Colonic mucosa (tissue), 4 donors: ENCODE measurements at regions not wholly inside any gene's neighbourhood (a gene's known extent, or its start where the extent isn't known, plus 50 kb on each side); places are given as distances from the start of the nearest gene placed in this dataset.
"Not testable (repeated sequence)": the region's sequence is repeated elsewhere in the genome, so short reads cannot be mapped to it uniquely, and the experiment has no call there.

Experiments
- DNase-seq: peaks from one replicate; pipeline ENCODE4 v3.0.0-alpha.2; 2020
- H3K27ac ChIP-seq: fragments of 200-600 bp; one replicate; pipeline ENCODE4 v1.8.0; 2021
- H3K27me3 ChIP-seq: fragments of 200-600 bp; one replicate; pipeline ENCODE4 v1.8.0; 2021
- H3K36me3 ChIP-seq: fragments of 200-600 bp; one replicate; pipeline ENCODE4 v1.8.0; 2021
- H3K4me1 ChIP-seq: fragments of 200-600 bp; one replicate; pipeline ENCODE4 v1.8.0; 2021; ENCODE audit warnings: mild to moderate bottlenecking
- H3K4me3 ChIP-seq: fragments of 200-600 bp; one replicate; pipeline ENCODE4 v1.8.0; 2021
- H3K9ac ChIP-seq, 2 donors: one replicate each; pipeline ENCODE4 v1.7.0; 2013; ENCODE audit warnings: control low read depth in 2 of 2, low read depth in 2 of 2, low read length in 2 of 2
- H3K9me3 ChIP-seq: fragments of 200-600 bp; one replicate; pipeline ENCODE4 v1.8.0; 2021
- CTCF ChIP-seq: fragments of 200-600 bp; IDR thresholded peaks from one replicate; pipeline ENCODE4 v1.8.0; 2022; ENCODE audit warnings: antibody characterized with exemption, mild to moderate bottlenecking
- intact Hi-C: fragments of 100-400 bp; cut with DNase I; formaldehyde crosslinking; loops from one replicate; pipeline ENCODE4 v1.14.1; 2022
- donor health status: healthy.
- donor health status: DM: no; HTN: no; CAD: no.
- donor health status: DM: no; HTN: no; CAD: no.

DNA sequence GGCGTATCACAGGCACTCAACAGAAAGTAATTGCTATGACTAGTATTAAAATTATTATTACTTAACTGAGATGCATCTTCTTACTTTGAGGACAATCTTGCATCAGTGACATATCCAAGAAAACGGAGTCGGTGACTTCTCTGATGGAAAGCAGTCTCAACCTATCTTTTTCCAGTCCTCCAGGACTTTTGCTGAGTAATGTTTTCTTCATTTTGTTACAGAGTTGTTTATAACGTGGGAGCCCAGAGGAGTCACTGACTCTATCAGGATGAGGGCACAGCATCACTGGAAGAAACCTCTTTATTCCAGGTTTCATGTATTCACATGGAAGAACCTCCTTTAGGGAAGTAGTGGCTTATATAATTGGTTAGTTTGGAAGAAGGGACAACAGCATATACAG, 51.5 kb upstream of the MELK start:
- H3K9me3 ChIP-seq, result no peaks in the 10 kb centered on the region

DNA sequence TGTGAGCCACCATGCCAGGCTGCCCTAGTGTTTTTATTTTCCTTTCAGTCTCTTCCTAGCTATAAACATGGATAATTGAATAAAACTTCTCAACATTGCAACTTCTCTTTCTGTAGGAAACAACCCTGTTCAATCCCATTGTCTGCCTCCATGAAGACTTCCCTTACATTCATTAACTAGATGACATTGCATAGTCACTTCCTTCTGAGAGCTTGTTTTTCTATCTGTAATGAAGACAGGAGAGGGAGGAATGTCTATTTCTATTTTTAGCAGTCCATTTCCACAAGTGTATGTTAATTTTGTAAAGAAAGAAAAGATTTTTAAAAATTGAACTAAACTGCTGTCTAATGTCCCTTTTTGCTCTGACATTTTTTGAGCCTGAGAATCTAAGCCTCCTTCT, 55.6 kb upstream of the MELK start:
- Histone ChIP-seq H3K27ac (no peak overlapping the region), H3K9me3 (no peaks in the 10 kb centered on the region), H3K4me1 (no peaks in the 10 kb centered on the region), H3K36me3 (no peaks in the 10 kb centered on the region), H3K9ac (no peak overlapping the region), H3K4me3 (no peak overlapping the region), H3K27me3 (no peaks in the 10 kb centered on the region)
- no peak for DNase-seq
- intact Hi-C loops, result no loop called here
- TF ChIP-seq CTCF, result no peak

More for the DNA sequence above, 51.5 kb upstream of the MELK start:
- intact Hi-C loops, result no loop called here
- Histone ChIP-seq H3K4me3 (no peak overlapping the region), H3K4me1 (no peaks in the 10 kb centered on the region), H3K9ac (no peak overlapping the region), H3K27ac (no peak overlapping the region), H3K36me3 (no peaks in the 10 kb centered on the region), H3K27me3 (no peaks in the 10 kb centered on the region)
- TF ChIP-seq CTCF, result no peak
- DNase-seq, result no peak

- Histone ChIP-seq H3K36me3 (no peaks in the 10 kb centered on the region), H3K27me3 (no peaks in the 10 kb centered on the region), H3K4me3 (no peak overlapping the region), H3K4me1 (no peaks in the 10 kb centered on the region), H3K27ac (no peak overlapping the region), H3K9me3 (no peaks in the 10 kb centered on the region), H3K9ac (no peak overlapping the region)
- DNase-seq, result no peak
- TF ChIP-seq CTCF, result no peak
- intact Hi-C loops, result no loop called here
These were observed 68.5 kb upstream of the MELK start for GRCh38 chr9:36504156-36504555.

DNA sequence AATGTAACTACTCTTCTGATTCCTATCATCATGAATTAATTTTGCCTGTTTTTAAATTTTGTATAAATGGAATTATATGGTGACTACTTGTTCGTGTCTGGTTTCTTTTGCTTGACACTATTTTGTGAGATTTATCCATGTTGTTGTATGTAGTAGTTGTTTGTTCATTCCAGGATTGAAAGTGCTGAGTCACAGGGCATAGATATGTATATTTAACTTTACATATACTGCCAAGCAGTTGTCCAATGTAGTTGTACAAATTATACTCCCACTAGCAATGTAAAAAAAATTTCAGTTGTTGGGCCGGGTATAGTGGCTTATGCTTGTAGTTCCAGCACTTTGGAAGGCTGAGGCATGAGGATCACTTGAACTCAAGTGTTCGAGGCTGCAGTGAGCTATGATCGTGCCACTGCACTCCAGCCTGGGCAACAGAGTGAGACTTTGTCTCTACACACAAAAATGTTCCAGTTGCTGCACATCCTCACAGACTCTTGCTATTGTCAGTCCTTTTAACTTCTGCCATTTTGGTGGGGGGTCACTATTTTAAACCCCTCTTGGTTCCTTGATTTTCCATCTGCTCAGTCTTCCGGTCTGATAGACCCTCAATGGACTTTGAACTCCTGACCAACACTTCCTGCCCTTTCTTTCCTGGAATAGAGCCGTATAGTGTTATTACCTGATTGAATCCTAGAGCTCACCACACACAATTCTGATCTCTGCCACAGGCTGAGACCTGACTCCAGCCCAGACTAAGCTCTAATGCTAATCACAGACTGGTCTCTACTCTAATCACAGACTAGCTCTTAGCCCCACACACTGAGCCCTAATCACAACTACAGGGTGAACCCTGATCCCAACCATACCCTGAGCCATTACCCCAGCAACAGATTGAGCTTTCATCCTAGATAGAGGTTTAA, 69.3 kb upstream of the MELK start:
- no peak for TF ChIP-seq CTCF
- H3K27me3 ChIP-seq, result no peaks in the 10 kb centered on the region
- no peak for DNase-seq
- no peaks in the 10 kb centered on the region for H3K36me3 ChIP-seq
- no peaks in the 10 kb centered on the region for H3K9me3 ChIP-seq
- no peaks in the 10 kb centered on the region for H3K4me1 ChIP-seq
- no peak overlapping the region for H3K9ac ChIP-seq
- H3K27ac ChIP-seq, result no peak overlapping the region
- intact Hi-C loops, result no loop called here
- no peak overlapping the region for H3K4me3 ChIP-seq

DNA sequence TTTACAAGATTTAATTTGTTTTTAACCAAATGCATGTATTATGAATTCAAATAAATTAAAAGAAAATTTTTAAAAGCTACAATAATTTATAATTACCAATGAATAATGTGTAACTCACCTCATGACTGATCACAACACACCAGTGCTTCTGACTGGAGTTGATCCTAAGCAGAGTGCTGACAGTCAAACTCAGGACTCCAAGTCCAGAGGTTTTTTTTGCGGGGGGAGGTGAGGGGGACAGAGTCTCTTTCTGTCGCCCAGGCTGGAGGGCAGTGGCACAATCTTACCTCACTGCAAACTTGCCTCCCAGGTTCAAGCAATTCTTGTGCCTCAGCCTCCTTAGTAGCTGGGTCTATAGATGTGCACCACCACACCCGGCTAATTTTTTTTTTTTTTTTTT, 71.0 kb upstream of the MELK start:
- DNase-seq, result no peak
- intact Hi-C loops, result no loop called here

GRCh38 chr9:36500931-36501330, 71.8 kb upstream of the MELK start:
- H3K9ac ChIP-seq, H3K9me3 ChIP-seq, DNase-seq, H3K27ac ChIP-seq, H3K4me1 ChIP-seq, intact Hi-C loops, H3K36me3 ChIP-seq, H3K27me3 ChIP-seq, H3K4me3 ChIP-seq: not testable (repeated sequence)

More for the DNA sequence above, 71.0 kb upstream of the MELK start:
- H3K9ac ChIP-seq, result no peak overlapping the region
- H3K4me1 ChIP-seq, result no peaks in the 10 kb centered on the region
- no peak for TF ChIP-seq CTCF
- H3K27me3 ChIP-seq, result no peaks in the 10 kb centered on the region
- H3K36me3 ChIP-seq, result no peaks in the 10 kb centered on the region
- H3K9me3 ChIP-seq, result no peaks in the 10 kb centered on the region
- H3K27ac ChIP-seq, result no peak overlapping the region
- no peak overlapping the region for H3K4me3 ChIP-seq
